ENCODE measurements at regions not wholly inside any gene's neighbourhood (a gene's known extent, or its start where the extent isn't known, plus 50 kb on each side); places are given as distances from the start of the nearest gene placed in this dataset.

- no peak overlapping the region for H3K27ac ChIP-seq
- H3K4me1 ChIP-seq: no peaks in the 10 kb centered on the region
- ATAC-seq (no peak), DNase-seq (no peak)
- intact Hi-C loops (cut with DNase I): no loop called here
- TF ChIP-seq, protein P1, sequence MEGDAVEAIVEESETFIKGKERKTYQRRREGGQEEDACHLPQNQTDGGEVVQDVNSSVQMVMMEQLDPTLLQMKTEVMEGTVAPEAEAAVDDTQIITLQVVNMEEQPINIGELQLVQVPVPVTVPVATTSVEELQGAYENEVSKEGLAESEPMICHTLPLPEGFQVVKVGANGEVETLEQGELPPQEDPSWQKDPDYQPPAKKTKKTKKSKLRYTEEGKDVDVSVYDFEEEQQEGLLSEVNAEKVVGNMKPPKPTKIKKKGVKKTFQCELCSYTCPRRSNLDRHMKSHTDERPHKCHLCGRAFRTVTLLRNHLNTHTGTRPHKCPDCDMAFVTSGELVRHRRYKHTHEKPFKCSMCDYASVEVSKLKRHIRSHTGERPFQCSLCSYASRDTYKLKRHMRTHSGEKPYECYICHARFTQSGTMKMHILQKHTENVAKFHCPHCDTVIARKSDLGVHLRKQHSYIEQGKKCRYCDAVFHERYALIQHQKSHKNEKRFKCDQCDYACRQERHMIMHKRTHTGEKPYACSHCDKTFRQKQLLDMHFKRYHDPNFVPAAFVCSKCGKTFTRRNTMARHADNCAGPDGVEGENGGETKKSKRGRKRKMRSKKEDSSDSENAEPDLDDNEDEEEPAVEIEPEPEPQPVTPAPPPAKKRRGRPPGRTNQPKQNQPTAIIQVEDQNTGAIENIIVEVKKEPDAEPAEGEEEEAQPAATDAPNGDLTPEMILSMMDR (IDR thresholded peaks at IDR 0.05): no peak
- no peak overlapping the region for H3K4me3 ChIP-seq
- no peaks in the 10 kb centered on the region for H3K27me3 ChIP-seq
- H3K9me3 ChIP-seq: no peaks in the 10 kb centered on the region
- H3K36me3 ChIP-seq: no peaks in the 10 kb centered on the region
These were observed 1070.8 kb downstream of the IGSF11 start for GRCh38 chr3:117963858-117964257.

GRCh38 chr3:117964814-117965213 is 1069.8 kb downstream of the IGSF11 start:
- H3K9me3 ChIP-seq: no peaks in the 10 kb centered on the region
- ATAC-seq: no peak
- H3K36me3 ChIP-seq: no peaks in the 10 kb centered on the region
- H3K27ac ChIP-seq: no peak overlapping the region
- H3K4me3 ChIP-seq: no peak overlapping the region
- TF ChIP-seq, protein P1 (IDR thresholded peaks at IDR 0.05): no peak
- intact Hi-C loops (cut with DNase I): no loop called here
- H3K27me3 ChIP-seq: no peaks in the 10 kb centered on the region
- no peak for DNase-seq
- H3K4me1 ChIP-seq: no peaks in the 10 kb centered on the region

- ATAC-seq: no peak
- DNase-seq: no peak
These were observed 1057.0 kb downstream of the IGSF11 start for GRCh38 chr3:117977504-117978228.

DNA sequence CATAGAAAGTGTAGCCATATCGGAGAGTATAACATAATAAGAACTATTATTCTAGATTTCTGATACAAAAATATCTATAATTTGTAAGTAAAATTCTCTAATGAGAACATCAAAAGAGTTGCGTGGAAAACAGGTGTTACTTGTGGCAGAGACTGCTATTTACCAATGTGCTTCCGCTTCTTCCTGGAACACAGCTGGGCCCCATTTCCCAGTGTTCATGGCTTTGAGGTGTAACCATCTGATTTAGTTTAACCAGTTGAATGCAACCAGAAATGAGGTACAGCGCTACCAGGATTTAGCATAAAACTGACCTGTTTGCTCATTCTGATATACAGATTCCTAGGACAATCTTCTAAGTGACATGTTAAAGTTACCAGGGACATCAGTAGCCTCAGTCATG is 1055.2 kb downstream of the IGSF11 start:
- TF ChIP-seq, protein P1 (IDR thresholded peaks at IDR 0.05): no peak
- Histone ChIP-seq H3K4me3 (no peak overlapping the region), H3K9me3 (no peaks in the 10 kb centered on the region), H3K36me3 (no peaks in the 10 kb centered on the region), H3K4me1 (no peaks in the 10 kb centered on the region), H3K27me3 (no peaks in the 10 kb centered on the region), H3K27ac (no peak overlapping the region)
- intact Hi-C loops (cut with DNase I): no loop called here
- ATAC-seq (no peak), DNase-seq (no peak)

More at GRCh38 chr3:117977504-117978228, 1057.0 kb downstream of the IGSF11 start:
- H3K4me3 ChIP-seq: no peak overlapping the region
- no peak overlapping the region for H3K27ac ChIP-seq
- H3K9me3 ChIP-seq: no peaks in the 10 kb centered on the region
- intact Hi-C loops (cut with DNase I): no loop called here
- TF ChIP-seq, protein P1 (IDR thresholded peaks at IDR 0.05): no peak
- no peaks in the 10 kb centered on the region for H3K27me3 ChIP-seq
- no peaks in the 10 kb centered on the region for H3K4me1 ChIP-seq
- no peaks in the 10 kb centered on the region for H3K36me3 ChIP-seq

GRCh38 chr3:117987256-117987655 is 1047.4 kb downstream of the IGSF11 start:
- Histone ChIP-seq H3K4me1 (no peaks in the 10 kb centered on the region), H3K27me3 (no peaks in the 10 kb centered on the region), H3K9me3 (no peaks in the 10 kb centered on the region), H3K4me3 (no peak overlapping the region), H3K36me3 (no peaks in the 10 kb centered on the region), H3K27ac (no peak overlapping the region)
- TF ChIP-seq, protein P1 (IDR thresholded peaks at IDR 0.05): no peak
- intact Hi-C loops (cut with DNase I): no loop called here
- DNase-seq (no peak), ATAC-seq (no peak)
